ENCODE measurements at regions not wholly inside any gene's neighbourhood (a gene's known extent, or its start where the extent isn't known, plus 50 kb on each side); places are given as distances from the start of the nearest gene placed in this dataset.

GRCh38 chr4:181810711-181811110, 432.5 kb upstream of the TENM3 start:
- FAIRE-seq: no peak

More at GRCh38 chr4:181810711-181811110, 432.5 kb upstream of the TENM3 start:
- H3K4me3 ChIP-seq: no peak overlapping the region
- H3K9me3 ChIP-seq (replicated peaks; ENCODE audit: control insufficient read depth, insufficient read depth, low read length): no peaks in the 10 kb centered on the region; the same call in 1 of the 3 replicates
- no peaks in the 10 kb centered on the region for H3K27me3 ChIP-seq (replicated peaks in 1 of 2; ENCODE audit: control insufficient read depth in 2 of 2, insufficient read depth in 2 of 2, low read length in 1 of 2)
- no peak overlapping the region for H3K4me2 ChIP-seq (ENCODE audit: control insufficient read depth, insufficient read depth)
- H3K27ac ChIP-seq (ENCODE audit: control insufficient read depth, insufficient read depth): no peak overlapping the region
- ChIA-PET RAD21 (ENCODE audit: unreplicated experiment) (no interaction called here), POLR2A (no interaction called here), SMC1A (ENCODE audit: uncharacterized antibody, unreplicated experiment) (no interaction called here), CTCF (no interaction called here)
- no peaks in the 10 kb centered on the region for H3K4me1 ChIP-seq (ENCODE audit: control insufficient read depth, insufficient read depth, low read length)
- no peaks in the 10 kb centered on the region for H4K20me1 ChIP-seq (ENCODE audit: control insufficient read depth, insufficient read depth)
- DNase-seq (ENCODE audit: low read depth, low spot score) (no peak), ATAC-seq (no peak)
- TF ChIP-seq TAF1 (IDR thresholded peaks at IDR 0.05; ENCODE audit: borderline replicate concordance, low read depth, low read length) (no peak), HDAC6 (IDR thresholded peaks at IDR 0.05; ENCODE audit: unreplicated experiment) (no peak), NBN (IDR thresholded peaks at IDR 0.05) (no peak), POU2F2 (IDR thresholded peaks at IDR 0.05; ENCODE audit: borderline replicate concordance, low read depth, low read length) (no peak), BRCA1 (IDR thresholded peaks at IDR 0.05; ENCODE audit: low read depth, low read length) (no peak), RB1 (IDR thresholded peaks at IDR 0.05; ENCODE audit: borderline replicate concordance) (no peak), NKRF (conservative IDR thresholded peaks at IDR 0.05) (no peak), EGR1 (IDR thresholded peaks at IDR 0.05; ENCODE audit: borderline replicate concordance in 1 of 2, low read depth in 2 of 2, low read length in 2 of 2) (no peak), ATF7 (IDR thresholded peaks at IDR 0.05; ENCODE audit: low read depth) (no peak), POLR2A (IDR thresholded peaks at IDR 0.05; ENCODE audit: low read depth, low read length) (no peak), ATF3 (IDR thresholded peaks at IDR 0.05; ENCODE audit: borderline replicate concordance, extremely low read depth, low read depth, low read length) (no peak), CHD1 (IDR thresholded peaks at IDR 0.05; ENCODE audit: low read depth, low read length) (no peak), KDM1A (IDR thresholded peaks at IDR 0.05; ENCODE audit: borderline replicate concordance) (no peak), ZNF207 (IDR thresholded peaks at IDR 0.05; ENCODE audit: borderline replicate concordance) (no peak)
- TF ChIP-seq, protein P1, sequence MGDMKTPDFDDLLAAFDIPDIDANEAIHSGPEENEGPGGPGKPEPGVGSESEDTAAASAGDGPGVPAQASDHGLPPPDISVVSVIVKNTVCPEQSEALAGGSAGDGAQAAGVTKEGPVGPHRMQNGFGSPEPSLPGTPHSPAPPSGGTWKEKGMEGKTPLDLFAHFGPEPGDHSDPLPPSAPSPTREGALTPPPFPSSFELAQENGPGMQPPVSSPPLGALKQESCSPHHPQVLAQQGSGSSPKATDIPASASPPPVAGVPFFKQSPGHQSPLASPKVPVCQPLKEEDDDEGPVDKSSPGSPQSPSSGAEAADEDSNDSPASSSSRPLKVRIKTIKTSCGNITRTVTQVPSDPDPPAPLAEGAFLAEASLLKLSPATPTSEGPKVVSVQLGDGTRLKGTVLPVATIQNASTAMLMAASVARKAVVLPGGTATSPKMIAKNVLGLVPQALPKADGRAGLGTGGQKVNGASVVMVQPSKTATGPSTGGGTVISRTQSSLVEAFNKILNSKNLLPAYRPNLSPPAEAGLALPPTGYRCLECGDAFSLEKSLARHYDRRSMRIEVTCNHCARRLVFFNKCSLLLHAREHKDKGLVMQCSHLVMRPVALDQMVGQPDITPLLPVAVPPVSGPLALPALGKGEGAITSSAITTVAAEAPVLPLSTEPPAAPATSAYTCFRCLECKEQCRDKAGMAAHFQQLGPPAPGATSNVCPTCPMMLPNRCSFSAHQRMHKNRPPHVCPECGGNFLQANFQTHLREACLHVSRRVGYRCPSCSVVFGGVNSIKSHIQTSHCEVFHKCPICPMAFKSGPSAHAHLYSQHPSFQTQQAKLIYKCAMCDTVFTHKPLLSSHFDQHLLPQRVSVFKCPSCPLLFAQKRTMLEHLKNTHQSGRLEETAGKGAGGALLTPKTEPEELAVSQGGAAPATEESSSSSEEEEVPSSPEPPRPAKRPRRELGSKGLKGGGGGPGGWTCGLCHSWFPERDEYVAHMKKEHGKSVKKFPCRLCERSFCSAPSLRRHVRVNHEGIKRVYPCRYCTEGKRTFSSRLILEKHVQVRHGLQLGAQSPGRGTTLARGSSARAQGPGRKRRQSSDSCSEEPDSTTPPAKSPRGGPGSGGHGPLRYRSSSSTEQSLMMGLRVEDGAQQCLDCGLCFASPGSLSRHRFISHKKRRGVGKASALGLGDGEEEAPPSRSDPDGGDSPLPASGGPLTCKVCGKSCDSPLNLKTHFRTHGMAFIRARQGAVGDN (IDR thresholded peaks at IDR 0.05): no peak
- TF ChIP-seq, protein P2, sequence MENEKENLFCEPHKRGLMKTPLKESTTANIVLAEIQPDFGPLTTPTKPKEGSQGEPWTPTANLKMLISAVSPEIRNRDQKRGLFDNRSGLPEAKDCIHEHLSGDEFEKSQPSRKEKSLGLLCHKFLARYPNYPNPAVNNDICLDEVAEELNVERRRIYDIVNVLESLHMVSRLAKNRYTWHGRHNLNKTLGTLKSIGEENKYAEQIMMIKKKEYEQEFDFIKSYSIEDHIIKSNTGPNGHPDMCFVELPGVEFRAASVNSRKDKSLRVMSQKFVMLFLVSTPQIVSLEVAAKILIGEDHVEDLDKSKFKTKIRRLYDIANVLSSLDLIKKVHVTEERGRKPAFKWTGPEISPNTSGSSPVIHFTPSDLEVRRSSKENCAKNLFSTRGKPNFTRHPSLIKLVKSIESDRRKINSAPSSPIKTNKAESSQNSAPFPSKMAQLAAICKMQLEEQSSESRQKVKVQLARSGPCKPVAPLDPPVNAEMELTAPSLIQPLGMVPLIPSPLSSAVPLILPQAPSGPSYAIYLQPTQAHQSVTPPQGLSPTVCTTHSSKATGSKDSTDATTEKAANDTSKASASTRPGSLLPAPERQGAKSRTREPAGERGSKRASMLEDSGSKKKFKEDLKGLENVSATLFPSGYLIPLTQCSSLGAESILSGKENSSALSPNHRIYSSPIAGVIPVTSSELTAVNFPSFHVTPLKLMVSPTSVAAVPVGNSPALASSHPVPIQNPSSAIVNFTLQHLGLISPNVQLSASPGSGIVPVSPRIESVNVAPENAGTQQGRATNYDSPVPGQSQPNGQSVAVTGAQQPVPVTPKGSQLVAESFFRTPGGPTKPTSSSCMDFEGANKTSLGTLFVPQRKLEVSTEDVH (IDR thresholded peaks at IDR 0.05; ENCODE audit: low read depth, partially characterized antibody): no peak
- no peak overlapping the region for H2AFZ ChIP-seq (ENCODE audit: control insufficient read depth, low read depth, low read length)
- intact Hi-C loops (cut with micrococcal nuclease; ENCODE audit: unreplicated experiment): no loop called here
- WGBS (ENCODE audit: insufficient coverage, insufficient replicate concordance, low lambda C conversion rate, missing lambda C conversion rate): 47% methylated on average over 5 of the region's 5 CpGs
- in situ Hi-C loops (cut with MboI): no loop called here
- H3K79me2 ChIP-seq (ENCODE audit: control insufficient read depth, insufficient read depth, low read length): no peaks in the 10 kb centered on the region
- no peaks in the 10 kb centered on the region for H3K36me3 ChIP-seq (ENCODE audit: control insufficient read depth in 2 of 2, insufficient read depth in 2 of 2, low read length in 1 of 2)
- H3K9ac ChIP-seq (ENCODE audit: control insufficient read depth, insufficient read depth, low read length): no peak overlapping the region
- BruUV-seq (replicated peaks): no TSS peak

Measured in GM12878 (cell line).